Uterus (tissue), 3 donors: ENCODE measurements at regions not wholly inside any gene's neighbourhood (a gene's known extent, or its start where the extent isn't known, plus 50 kb on each side); places are given as distances from the start of the nearest gene placed in this dataset.
"Not testable (repeated sequence)": the region's sequence is repeated elsewhere in the genome, so short reads cannot be mapped to it uniquely, and the experiment has no call there.

Experiments
- DNase-seq, 2 donors: peaks; one replicate each; pipeline ENCODE4 v3.0.0-alpha.2; 2019 to 2020
- H3K27ac ChIP-seq, 2 donors: fragments of 200-600 bp; sonication (generic); 1 replicate in 1 of 2; 2 replicates in 1 of 2; pipeline ENCODE4 v1.5.1; 2016 to 2018
- H3K27me3 ChIP-seq, 2 donors: fragments of 200-600 bp; sonication (generic); one replicate each; pipeline ENCODE4 v1.5.1; 2018 to 2019; ENCODE audit warnings: control low read depth in 1 of 2
- H3K36me3 ChIP-seq, 2 donors: fragments of 200-600 bp; sonication (generic); one replicate each; pipeline ENCODE4 v1.5.1; 2019; ENCODE audit warnings: control low read depth in 1 of 2
- H3K4me1 ChIP-seq, 2 donors: fragments of 200-600 bp; sonication (generic); one replicate each; pipeline ENCODE4 v1.5.1; 2018 to 2019; ENCODE audit warnings: control low read depth in 1 of 2
- H3K4me3 ChIP-seq, 2 donors: fragments of 200-600 bp; sonication (generic); 1 replicate in 1 of 2; 2 replicates in 1 of 2; pipeline ENCODE4 v1.5.1; 2018 to 2019; ENCODE audit warnings: mild to moderate bottlenecking in 1 of 2
- H3K9me3 ChIP-seq, 2 donors: fragments of 200-600 bp; sonication (generic); one replicate each; pipeline ENCODE4 v1.5.1; 2019; ENCODE audit warnings: control low read depth in 1 of 2
- POLR2A ChIP-seq, 2 donors: fragments of 450-650 bp; IDR thresholded peaks; one replicate each; pipeline ENCODE4 v1.6.1; 2016; ENCODE audit warnings: antibody characterized with exemption in 2 of 2, mild to moderate bottlenecking in 1 of 2, moderate library complexity in 1 of 2
- intact Hi-C: fragments of 100-400 bp; cut with DNase I; formaldehyde crosslinking; loops from one replicate; pipeline ENCODE4 v1.15.1; 2023; ENCODE audit warnings: low total_unique reads
- TF ChIP-seq, protein P1 (sequence below), 4 experiments: fragments of 200-600 bp in 2 of 4; fragments of 450-650 bp in 2 of 4; sonication (generic) in 2 of 4; IDR thresholded peaks; one replicate each; pipeline ENCODE4 v1.5.1; 2016 to 2019; ENCODE audit warnings: antibody characterized with exemption in 4 of 4, mild to moderate bottlenecking in 2 of 4, moderate library complexity in 1 of 4
- donor health status: DM: yes; HTN: yes; CAD: no.

DNA sequence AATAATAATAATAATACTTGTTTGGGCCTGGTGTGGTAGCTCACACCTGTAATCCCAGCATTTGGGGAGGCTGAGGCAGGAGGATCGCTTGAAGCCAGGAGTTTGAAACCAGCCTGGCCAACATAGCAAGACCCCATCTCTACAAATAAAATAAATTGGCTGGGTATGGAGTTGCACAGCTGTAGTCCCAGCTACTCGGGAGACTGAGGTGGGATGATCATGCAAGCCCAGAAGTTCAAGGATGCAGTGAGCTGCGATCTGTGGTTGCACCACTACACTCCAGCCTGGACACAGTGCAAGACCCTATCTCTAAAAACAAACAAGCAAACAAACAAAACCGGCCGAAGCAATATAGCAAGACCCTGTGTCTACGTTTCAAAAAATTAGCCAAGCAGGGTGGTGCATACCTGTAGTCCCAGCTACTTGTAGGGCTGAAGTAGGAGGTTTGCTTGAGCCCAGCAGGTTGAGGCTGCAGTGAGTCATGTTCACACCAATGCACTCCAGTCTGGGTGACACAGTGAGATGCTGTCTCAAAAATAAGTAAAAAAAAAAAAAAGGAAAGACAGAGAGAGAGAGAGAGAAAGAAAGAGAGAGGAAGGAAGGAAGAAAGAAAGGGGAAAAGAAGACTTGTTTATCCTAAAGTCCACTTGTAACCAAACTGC is 85.6 kb upstream of the KDM7A start:
- TF ChIP-seq, protein P1, sequence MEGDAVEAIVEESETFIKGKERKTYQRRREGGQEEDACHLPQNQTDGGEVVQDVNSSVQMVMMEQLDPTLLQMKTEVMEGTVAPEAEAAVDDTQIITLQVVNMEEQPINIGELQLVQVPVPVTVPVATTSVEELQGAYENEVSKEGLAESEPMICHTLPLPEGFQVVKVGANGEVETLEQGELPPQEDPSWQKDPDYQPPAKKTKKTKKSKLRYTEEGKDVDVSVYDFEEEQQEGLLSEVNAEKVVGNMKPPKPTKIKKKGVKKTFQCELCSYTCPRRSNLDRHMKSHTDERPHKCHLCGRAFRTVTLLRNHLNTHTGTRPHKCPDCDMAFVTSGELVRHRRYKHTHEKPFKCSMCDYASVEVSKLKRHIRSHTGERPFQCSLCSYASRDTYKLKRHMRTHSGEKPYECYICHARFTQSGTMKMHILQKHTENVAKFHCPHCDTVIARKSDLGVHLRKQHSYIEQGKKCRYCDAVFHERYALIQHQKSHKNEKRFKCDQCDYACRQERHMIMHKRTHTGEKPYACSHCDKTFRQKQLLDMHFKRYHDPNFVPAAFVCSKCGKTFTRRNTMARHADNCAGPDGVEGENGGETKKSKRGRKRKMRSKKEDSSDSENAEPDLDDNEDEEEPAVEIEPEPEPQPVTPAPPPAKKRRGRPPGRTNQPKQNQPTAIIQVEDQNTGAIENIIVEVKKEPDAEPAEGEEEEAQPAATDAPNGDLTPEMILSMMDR (IDR thresholded peaks at IDR 0.05): no peak
- TF ChIP-seq POLR2A (IDR thresholded peaks at IDR 0.05): no peak

DNA sequence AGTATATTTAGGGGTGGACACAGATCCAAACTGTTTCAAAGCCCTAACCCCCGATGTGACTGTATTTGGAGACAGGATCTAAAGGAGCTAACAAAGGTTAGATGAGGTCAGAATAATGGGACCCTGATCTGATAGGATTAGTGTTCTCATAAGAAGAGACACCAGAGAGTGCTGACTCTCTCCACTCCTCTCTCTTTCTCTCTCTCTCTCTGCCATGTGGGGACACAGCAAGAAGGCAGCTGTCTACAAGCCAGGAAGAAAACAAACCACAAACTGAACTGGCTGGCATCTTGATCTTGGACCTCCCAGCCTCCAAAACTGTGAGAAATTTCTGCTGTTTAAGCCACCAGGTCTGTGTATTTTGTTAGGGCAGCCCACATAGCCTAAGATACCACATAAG is 84.7 kb upstream of the KDM7A start:
- Histone ChIP-seq H3K27me3 (no peaks in the 10 kb centered on the region), H3K4me1 (no peaks in the 10 kb centered on the region), H3K9me3 (no peaks in the 10 kb centered on the region), H3K27ac (no peak overlapping the region), H3K4me3 (no peak overlapping the region), H3K36me3 (no peaks in the 10 kb centered on the region)
- intact Hi-C loops: no loop called here
- no peak for TF ChIP-seq POLR2A (IDR thresholded peaks at IDR 0.05)
- TF ChIP-seq, protein P1 (IDR thresholded peaks at IDR 0.05): no peak
- no peak for DNase-seq

More for the DNA sequence above, 85.6 kb upstream of the KDM7A start:
- no peak overlapping the region for H3K27ac ChIP-seq
- H3K36me3 ChIP-seq: no peaks in the 10 kb centered on the region
- DNase-seq: no peak
- H3K4me1 ChIP-seq: no peaks in the 10 kb centered on the region
- no peaks in the 10 kb centered on the region for H3K27me3 ChIP-seq
- no peaks in the 10 kb centered on the region for H3K9me3 ChIP-seq
- H3K4me3 ChIP-seq: no peak overlapping the region
- intact Hi-C loops: no loop called here

GRCh38 chr7:140261105-140261486 is 84.3 kb upstream of the KDM7A start:
- Histone ChIP-seq H3K4me1 (no peaks in the 10 kb centered on the region), H3K27ac (no peak overlapping the region), H3K9me3 (no peaks in the 10 kb centered on the region), H3K27me3 (no peaks in the 10 kb centered on the region), H3K36me3 (no peaks in the 10 kb centered on the region), H3K4me3 (no peak overlapping the region)
- no peak for DNase-seq
- TF ChIP-seq, protein P1 (IDR thresholded peaks at IDR 0.05): no peak
- no peak for TF ChIP-seq POLR2A (IDR thresholded peaks at IDR 0.05)
- intact Hi-C loops: no loop called here

- H3K27me3 ChIP-seq: no peaks in the 10 kb centered on the region
- intact Hi-C loops: no loop called here
- no peaks in the 10 kb centered on the region for H3K9me3 ChIP-seq
- H3K36me3 ChIP-seq: no peaks in the 10 kb centered on the region
- DNase-seq: no peak
- TF ChIP-seq, protein P1 (IDR thresholded peaks at IDR 0.05): no peak
- TF ChIP-seq POLR2A (IDR thresholded peaks at IDR 0.05): no peak
- H3K4me1 ChIP-seq: no peaks in the 10 kb centered on the region
- no peak overlapping the region for H3K27ac ChIP-seq
- no peak overlapping the region for H3K4me3 ChIP-seq
Observed at GRCh38 chr7:140260352-140261104, 83.7 kb upstream of the KDM7A start.

DNA sequence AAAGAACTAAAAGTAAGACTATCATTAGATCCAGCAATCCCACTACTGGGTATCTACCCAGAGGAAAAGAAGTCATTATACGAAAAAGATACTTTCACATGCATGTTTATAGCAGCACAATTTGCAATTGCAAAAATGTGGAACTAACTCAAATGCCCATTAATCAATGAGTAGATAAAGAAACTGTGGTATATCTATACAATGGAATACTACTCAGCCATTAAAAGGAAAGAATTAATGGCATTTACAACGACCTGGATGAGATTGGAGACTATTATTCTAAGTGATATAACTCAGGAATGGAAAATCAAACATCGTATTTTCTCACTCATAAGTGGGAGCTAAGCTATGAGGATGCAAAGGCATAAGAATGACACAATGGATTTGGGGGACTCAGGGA is 80.5 kb upstream of the KDM7A start:
- DNase-seq, intact Hi-C loops: not testable (repeated sequence)

DNA sequence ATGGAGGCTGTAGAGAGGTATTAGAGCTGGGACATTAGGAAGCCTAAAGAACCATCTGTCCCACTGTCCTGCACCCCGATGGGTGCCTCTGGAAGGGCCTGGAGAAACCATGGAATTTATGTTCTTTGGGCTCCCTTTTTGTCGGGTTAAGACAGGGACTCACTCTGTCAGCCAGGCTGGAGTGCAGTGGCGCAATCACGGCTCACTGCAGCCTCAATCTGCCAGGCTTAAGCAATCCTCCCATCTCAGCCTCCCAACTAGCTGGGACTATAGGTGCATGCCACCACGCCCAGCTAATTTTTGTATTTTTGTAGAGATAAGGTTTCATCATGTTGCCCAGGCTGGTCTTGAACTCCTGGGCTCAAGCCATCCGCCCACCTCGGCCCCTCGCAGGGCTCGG is 78.2 kb upstream of the KDM7A start:
- H3K4me1 ChIP-seq, H3K27me3 ChIP-seq, H3K27ac ChIP-seq, H3K9me3 ChIP-seq, H3K36me3 ChIP-seq, H3K4me3 ChIP-seq, DNase-seq, intact Hi-C loops: not testable (repeated sequence)

More for the DNA sequence above, 80.5 kb upstream of the KDM7A start:
- H3K27ac ChIP-seq, H3K4me1 ChIP-seq, H3K27me3 ChIP-seq, H3K4me3 ChIP-seq, H3K36me3 ChIP-seq, H3K9me3 ChIP-seq: not testable (repeated sequence)
